PC-9 (cell line): ENCODE measurements at regions not wholly inside any gene's neighbourhood (a gene's known extent, or its start where the extent isn't known, plus 50 kb on each side); places are given as distances from the start of the nearest gene placed in this dataset.

Experiments used
- BruUV-seq: library from RNA; stranded (reverse); fragments of 400-500 nt; replicated peaks from 2 replicates; lab custom pipeline; 2021; lab: Mats Ljungman, UMichigan
- CTCF ChIA-PET: fragments of 300-600 bp; sonication (Branson Sonifier 250); formaldehyde crosslinking; loops from one replicate; lab custom pipeline; 2022; ENCODE audit warnings: antibody characterized with exemption; lab: Charles Lee
- POLR2A ChIA-PET: fragments of 300-600 bp; sonication (Branson Sonifier 250); formaldehyde crosslinking; loops from one replicate; lab custom pipeline; 2022; ENCODE audit warnings: antibody characterized with exemption; ENCODE audit not compliant: unreplicated experiment; lab: Charles Lee
- DNase-seq, 2 experiments: peaks; one replicate each; pipeline versions ENCODE4 v3.0.0 to v3.0.0-alpha.2; 2015 to 2022; ENCODE audit warnings: mixed read lengths in 1 of 2
- H2AFZ ChIP-seq: fragments of 200-600 bp; sonication (generic); 2 replicates; pipeline ENCODE4 v1.8.1; 2017; ENCODE audit warnings: antibody characterized with exemption
- H3F3A ChIP-seq: fragments of 200-600 bp; sonication (generic); 2 replicates; pipeline ENCODE4 v1.8.1; 2017; ENCODE audit warnings: antibody characterized with exemption, mild to moderate bottlenecking, low read depth; ENCODE audit not compliant: insufficient read depth
- H3K27ac ChIP-seq: fragments of 200-600 bp; sonication (generic); 2 replicates; pipeline ENCODE4 v1.6.1; 2016; ENCODE audit warnings: mixed run types
- H3K27me3 ChIP-seq: fragments of 200-600 bp; sonication (generic); 2 replicates; pipeline ENCODE4 v1.6.1; 2016; ENCODE audit warnings: low read depth, mixed run types; ENCODE audit not compliant: insufficient read depth
- H3K36me3 ChIP-seq: fragments of 200-600 bp; sonication (generic); 2 replicates; pipeline ENCODE4 v1.6.1; 2016; ENCODE audit warnings: low read depth, mixed run types
- H3K4me1 ChIP-seq: fragments of 200-600 bp; sonication (generic); replicated peaks from 2 replicates; pipeline ENCODE4 v1.6.1; 2016; ENCODE audit warnings: mixed run types; ENCODE audit not compliant: insufficient read depth
- H3K4me2 ChIP-seq: fragments of 200-600 bp; sonication (generic); 2 replicates; pipeline ENCODE4 v1.6.1; 2017; ENCODE audit warnings: mixed run types
- H3K4me3 ChIP-seq: fragments of 200-600 bp; sonication (generic); 2 replicates; pipeline ENCODE4 v1.6.1; 2016; ENCODE audit warnings: mixed run types
- H3K79me2 ChIP-seq: fragments of 200-600 bp; sonication (generic); 2 replicates; pipeline ENCODE4 v1.6.1; 2017; ENCODE audit warnings: low read depth, mixed run types
- H3K9me2 ChIP-seq: fragments of 200-600 bp; sonication (generic); 2 replicates; pipeline ENCODE4 v1.8.1; 2017; ENCODE audit warnings: mild to moderate bottlenecking; ENCODE audit not compliant: insufficient read depth
- H3K9me3 ChIP-seq: fragments of 200-600 bp; sonication (generic); 2 replicates; pipeline ENCODE4 v1.8.1; 2016; ENCODE audit warnings: low read depth; ENCODE audit not compliant: insufficient read depth
- H4K20me1 ChIP-seq: fragments of 200-600 bp; sonication (generic); 2 replicates; pipeline ENCODE4 v1.8.1; 2017; ENCODE audit not compliant: insufficient read depth
- EZH2 ChIP-seq: fragments of 200-600 bp; sonication (generic); IDR thresholded peaks from 2 replicates; pipeline ENCODE4 v1.8.0; 2017; ENCODE audit warnings: antibody characterized with exemption, low read depth
- intact Hi-C: fragments of 100-400 bp; cut with micrococcal nuclease; formaldehyde crosslinking; loops from one replicate; pipeline ENCODE4 v1.10.0; 2022; ENCODE audit not compliant: unreplicated experiment
- TF ChIP-seq, protein P1 (sequence below): fragments of 200-600 bp; sonication (generic); conservative IDR thresholded peaks from 2 replicates; pipeline ENCODE4 v1.6.1; 2017; ENCODE audit warnings: mixed run types, antibody characterized with exemption, mild to moderate bottlenecking, moderate library complexity

DNA sequence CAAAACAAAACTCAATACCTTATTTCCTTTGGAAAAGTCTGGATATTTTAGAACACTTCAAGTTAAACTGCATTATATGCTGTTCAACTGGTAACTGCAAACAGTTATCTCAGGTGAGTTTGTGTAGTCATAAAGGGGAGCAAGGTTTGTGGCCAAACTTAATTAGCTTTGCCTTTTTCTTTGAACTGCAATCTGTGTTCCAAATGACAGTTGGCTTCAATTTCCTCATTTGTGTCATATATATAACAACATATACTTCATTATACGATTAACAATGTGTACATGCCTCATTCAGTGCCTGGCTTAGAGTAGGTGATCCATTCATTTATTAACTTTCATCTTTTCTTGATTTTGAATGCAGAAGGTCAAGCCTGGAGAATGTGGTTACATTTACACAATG, 55.8 kb downstream of the KCNE4 start:
- CTCF ChIA-PET: no interaction called here
- no peaks in the 10 kb centered on the region for H3K79me2 ChIP-seq
- H3K9me3 ChIP-seq: peaks cover 4% of the 10 kb centered on the region; the same call in 1 of the 2 replicates
- intact Hi-C loops: no loop called here
- no peaks in the 10 kb centered on the region for H3K4me1 ChIP-seq
- H3K4me2 ChIP-seq: no peak overlapping the region
- POLR2A ChIA-PET: no interaction called here
- no peak for DNase-seq
- H3F3A ChIP-seq: no peaks in the 10 kb centered on the region
- no TSS peak for BruUV-seq
- no peak overlapping the region for H3K4me3 ChIP-seq
- no peak overlapping the region for H3K27ac ChIP-seq
- H3K9me2 ChIP-seq: no peaks in the 10 kb centered on the region
- no peaks in the 10 kb centered on the region for H3K27me3 ChIP-seq
- no peaks in the 10 kb centered on the region for H4K20me1 ChIP-seq
- no peak for TF ChIP-seq EZH2
- TF ChIP-seq, protein P1, sequence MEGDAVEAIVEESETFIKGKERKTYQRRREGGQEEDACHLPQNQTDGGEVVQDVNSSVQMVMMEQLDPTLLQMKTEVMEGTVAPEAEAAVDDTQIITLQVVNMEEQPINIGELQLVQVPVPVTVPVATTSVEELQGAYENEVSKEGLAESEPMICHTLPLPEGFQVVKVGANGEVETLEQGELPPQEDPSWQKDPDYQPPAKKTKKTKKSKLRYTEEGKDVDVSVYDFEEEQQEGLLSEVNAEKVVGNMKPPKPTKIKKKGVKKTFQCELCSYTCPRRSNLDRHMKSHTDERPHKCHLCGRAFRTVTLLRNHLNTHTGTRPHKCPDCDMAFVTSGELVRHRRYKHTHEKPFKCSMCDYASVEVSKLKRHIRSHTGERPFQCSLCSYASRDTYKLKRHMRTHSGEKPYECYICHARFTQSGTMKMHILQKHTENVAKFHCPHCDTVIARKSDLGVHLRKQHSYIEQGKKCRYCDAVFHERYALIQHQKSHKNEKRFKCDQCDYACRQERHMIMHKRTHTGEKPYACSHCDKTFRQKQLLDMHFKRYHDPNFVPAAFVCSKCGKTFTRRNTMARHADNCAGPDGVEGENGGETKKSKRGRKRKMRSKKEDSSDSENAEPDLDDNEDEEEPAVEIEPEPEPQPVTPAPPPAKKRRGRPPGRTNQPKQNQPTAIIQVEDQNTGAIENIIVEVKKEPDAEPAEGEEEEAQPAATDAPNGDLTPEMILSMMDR: no peak
- H3K36me3 ChIP-seq: no peaks in the 10 kb centered on the region
- no peak overlapping the region for H2AFZ ChIP-seq

DNA sequence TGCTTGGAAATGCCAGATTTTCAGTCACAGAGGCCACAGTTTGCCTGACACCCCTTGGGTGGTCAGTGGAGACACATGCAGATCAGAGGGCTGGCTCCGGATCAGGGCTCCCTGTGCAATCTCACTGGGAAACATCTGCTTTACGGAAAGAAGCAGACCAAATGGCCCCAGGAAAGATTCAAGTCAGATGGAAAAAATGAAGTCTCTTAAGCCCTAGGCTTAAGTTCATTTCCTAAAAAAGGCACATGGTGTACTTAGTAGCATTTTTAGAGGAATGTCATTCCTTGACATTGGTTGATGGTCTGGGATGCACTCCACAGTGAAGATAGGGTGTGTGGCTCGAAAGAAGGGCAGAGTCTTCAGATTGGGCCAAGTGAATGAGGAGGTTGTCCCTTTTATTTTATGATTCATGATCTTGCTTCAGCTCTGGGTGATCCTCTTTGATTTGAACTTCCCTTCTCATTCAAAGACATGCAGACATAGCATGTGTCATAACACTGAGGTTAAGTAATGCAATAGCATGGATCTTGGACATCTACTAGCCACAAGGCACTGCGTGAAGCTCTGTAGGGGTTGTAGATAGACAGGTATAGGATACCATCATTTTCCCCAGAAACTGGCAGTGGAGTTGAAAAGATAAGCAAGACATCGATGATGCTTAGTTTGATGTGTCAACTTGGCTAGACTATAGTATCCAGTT, 56.5 kb downstream of the KCNE4 start:
- Histone ChIP-seq H3K4me1 (no peaks in the 10 kb centered on the region), H2AFZ (no peak overlapping the region), H3K36me3 (no peaks in the 10 kb centered on the region), H4K20me1 (no peaks in the 10 kb centered on the region), H3F3A (no peaks in the 10 kb centered on the region), H3K4me3 (no peak overlapping the region), H3K9me2 (no peaks in the 10 kb centered on the region), H3K27me3 (no peaks in the 10 kb centered on the region), H3K27ac (no peak overlapping the region), H3K79me2 (no peaks in the 10 kb centered on the region), H3K9me3 (0 out of 2 replicates have a peak, but pooled peaks cover 3% of the 10 kb centered on the region), H3K4me2 (no peak overlapping the region)
- intact Hi-C loops: no loop called here
- BruUV-seq: no TSS peak
- ChIA-PET POLR2A (no interaction called here), CTCF (no interaction called here)
- TF ChIP-seq, protein P1: no peak
- no peak for TF ChIP-seq EZH2
- DNase-seq: no peak

DNA sequence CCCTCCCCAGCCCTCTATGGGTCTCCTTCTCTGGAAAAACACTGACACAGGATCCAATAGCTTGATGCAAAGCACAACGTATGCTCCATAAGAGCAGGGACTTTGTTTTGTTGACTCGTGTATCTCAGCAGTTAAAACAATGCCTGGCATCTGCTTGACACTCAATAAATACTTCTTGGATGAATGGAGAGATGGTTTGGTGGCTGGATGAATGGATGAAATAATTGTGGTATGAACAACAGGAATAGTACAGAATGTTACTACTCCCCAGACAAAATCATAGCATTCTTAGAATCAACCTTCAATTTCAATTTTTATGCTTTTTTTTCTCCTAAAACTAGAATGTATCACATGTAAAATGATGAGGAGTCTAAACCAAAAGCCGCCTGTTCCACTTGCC, 57.4 kb downstream of the KCNE4 start:
- Histone ChIP-seq H4K20me1 (no peaks in the 10 kb centered on the region), H3K36me3 (no peaks in the 10 kb centered on the region), H3K4me1 (no peaks in the 10 kb centered on the region), H3K4me2 (no peak overlapping the region), H3K27me3 (no peaks in the 10 kb centered on the region), H3K27ac (no peak overlapping the region), H3K79me2 (no peaks in the 10 kb centered on the region), H3K4me3 (no peak overlapping the region), H3K9me2 (no peaks in the 10 kb centered on the region; the same call in 1 of the 2 replicates), H3F3A (no peaks in the 10 kb centered on the region), H3K9me3 (0 out of 2 replicates have a peak, but pooled peaks cover 3% of the 10 kb centered on the region), H2AFZ (no peak overlapping the region)
- ChIA-PET POLR2A (no interaction called here), CTCF (no interaction called here)
- intact Hi-C loops: no loop called here
- no peak for DNase-seq
- BruUV-seq: no TSS peak
- no peak for TF ChIP-seq EZH2
- TF ChIP-seq, protein P1: no peak
